Natural killer cell (primary cell): ENCODE measurements at regions not wholly inside any gene's neighbourhood (a gene's known extent, or its start where the extent isn't known, plus 50 kb on each side); places are given as distances from the start of the nearest gene placed in this dataset.

ENCODE experiments used
- ATAC-seq, 3 donors: fragments of 150-1000 bp in 2 of 3; fragments of 200-7000 bp in 1 of 3; cut with Tn5 transposase; 1 replicate in 1 of 3; 2 replicates in 2 of 3; pipeline ENCODE4 v1.10.0; 2021; ENCODE audit warnings: mild to moderate bottlenecking in 2 of 3, moderate library complexity in 2 of 3
- DNase-seq, 2 donors: peaks; one replicate each; pipeline versions ENCODE4 v3.0.0 to v3.0.0-alpha.2; 2013 to 2021; ENCODE audit warnings: mixed read lengths in 1 of 2
- H3K27ac ChIP-seq: one replicate; pipeline ENCODE4 v1.5.1; 2013; ENCODE audit warnings: mild to moderate bottlenecking, low read length
- H3K27me3 ChIP-seq: one replicate; pipeline ENCODE4 v1.6.1; 2013; ENCODE audit warnings: low read length; ENCODE audit not compliant: control insufficient read depth, insufficient read depth
- H3K36me3 ChIP-seq: one replicate; pipeline ENCODE4 v1.6.1; 2013; ENCODE audit warnings: low read length; ENCODE audit not compliant: control insufficient read depth, insufficient read depth
- H3K4me1 ChIP-seq: one replicate; pipeline ENCODE4 v1.6.1; 2013; ENCODE audit warnings: low read length; ENCODE audit not compliant: control insufficient read depth, insufficient read depth
- H3K4me3 ChIP-seq: one replicate; pipeline ENCODE4 v1.5.1; 2013; ENCODE audit warnings: low read length
- H3K9me3 ChIP-seq: one replicate; pipeline ENCODE4 v1.6.1; 2013; ENCODE audit warnings: low read length; ENCODE audit not compliant: control insufficient read depth, insufficient read depth
- H3K27ac Mint-ChIP-seq, 2 donors: one replicate each; pipeline ENCODE4 v1.8.0; 2022; ENCODE audit warnings: mild to moderate bottlenecking in 2 of 2, mixed read lengths in 2 of 2, moderate library complexity in 1 of 2
- H3K27me3 Mint-ChIP-seq, 2 donors: one replicate each; pipeline ENCODE4 v1.8.0; 2022; ENCODE audit warnings: low read depth in 2 of 2, mixed read lengths in 2 of 2
- H3K36me3 Mint-ChIP-seq: one replicate; pipeline ENCODE4 v1.8.0; 2022; ENCODE audit warnings: mixed read lengths
- H3K4me1 Mint-ChIP-seq, 2 donors: one replicate each; pipeline ENCODE4 v1.8.0; 2022; ENCODE audit warnings: mixed read lengths in 2 of 2
- H3K4me3 Mint-ChIP-seq: one replicate; pipeline ENCODE4 v1.8.0; 2022; ENCODE audit warnings: mild to moderate bottlenecking, moderate library complexity, mixed read lengths
- H3K9me3 Mint-ChIP-seq, 2 donors: one replicate each; pipeline ENCODE4 v1.8.0; 2022; ENCODE audit warnings: mixed read lengths in 2 of 2
- CTCF ChIP-seq: fragments of 200-600 bp; IDR thresholded peaks from one replicate; pipeline ENCODE4 v1.8.0; 2022; ENCODE audit warnings: antibody characterized with exemption
- WGBS: methylation state at CpG from one replicate; pipeline ENCODE4 v1.1.7; 2013; ENCODE audit warnings: missing lambda C conversion rate; ENCODE audit not compliant: insufficient coverage; 5-methylcytosine and 5-hydroxymethylcytosine counted together
- intact Hi-C: fragments of 100-400 bp; cut with micrococcal nuclease; formaldehyde crosslinking; loops from one replicate; pipeline ENCODE4 v1.14.2; 2022

DNA sequence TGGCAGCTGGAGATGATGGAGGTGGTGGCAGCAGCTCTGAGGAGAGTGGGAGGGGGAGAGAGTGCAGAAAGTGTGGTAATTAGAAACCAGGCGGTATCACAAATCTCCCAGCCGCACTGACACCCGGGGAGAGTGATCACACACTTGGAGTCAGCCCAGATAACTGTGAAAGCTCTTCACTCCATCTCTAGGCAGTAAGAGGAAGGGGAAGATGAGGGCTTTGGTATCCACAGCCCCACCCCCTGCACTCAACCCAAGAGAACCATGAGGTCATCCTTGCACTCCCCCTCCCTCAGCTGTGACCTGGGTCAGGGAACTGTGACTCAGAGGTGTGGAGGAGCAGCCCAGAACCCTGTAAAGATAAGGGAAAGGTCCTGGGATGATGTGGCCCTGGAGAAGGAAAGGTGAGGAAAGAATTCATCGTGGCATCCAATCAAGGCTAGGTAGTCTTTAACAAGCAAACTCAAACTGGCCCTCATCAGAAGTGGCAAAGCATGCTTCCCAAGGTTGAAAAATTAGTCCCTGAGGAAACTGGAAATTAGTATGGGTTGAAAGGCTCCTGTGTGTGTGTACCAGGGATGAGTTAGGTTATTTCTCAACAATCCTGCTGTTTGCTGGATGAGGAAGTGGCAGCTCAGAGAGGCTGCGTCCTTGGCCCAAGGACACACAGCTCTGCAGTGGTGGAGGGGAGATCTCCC, 111.0 kb upstream of the LHX5 start:
- DNase-seq (no peak), ATAC-seq (no peak)
- no peaks in the 10 kb centered on the region for H3K9me3 ChIP-seq
- no peak overlapping the region for H3K27ac Mint-ChIP-seq
- no peaks in the 10 kb centered on the region for H3K36me3 Mint-ChIP-seq
- no peaks in the 10 kb centered on the region for H3K4me1 ChIP-seq
- H3K27ac ChIP-seq = no peak overlapping the region
- H3K27me3 Mint-ChIP-seq = peaks cover 0 to 18% of the 10 kb centered on the region in 2 donors
- peaks cover 2 to 4% of the 10 kb centered on the region in 2 donors for H3K9me3 Mint-ChIP-seq
- no peaks in the 10 kb centered on the region for H3K36me3 ChIP-seq
- TF ChIP-seq CTCF = no peak
- no peaks in the 10 kb centered on the region for H3K4me1 Mint-ChIP-seq
- intact Hi-C loops = no loop called here
- H3K4me3 ChIP-seq = no peak overlapping the region
- WGBS = 80% methylated on average over 1 of the region's 5 CpGs
- H3K4me3 Mint-ChIP-seq = no peak overlapping the region
- no peaks in the 10 kb centered on the region for H3K27me3 ChIP-seq

GRCh38 chr12:113581342-113581741, 109.7 kb upstream of the LHX5 start:
- intact Hi-C loops = no loop called here
- no peak overlapping the region for H3K27ac ChIP-seq
- Mint-ChIP-seq H3K9me3 (peaks cover 2 to 4% of the 10 kb centered on the region in 2 donors), H3K4me1 (no peaks in the 10 kb centered on the region), H3K4me3 (no peak overlapping the region), H3K27ac (no peak overlapping the region), H3K36me3 (no peaks in the 10 kb centered on the region), H3K27me3 (peaks cover 0 to 16% of the 10 kb centered on the region in 2 donors)
- H3K9me3 ChIP-seq = no peaks in the 10 kb centered on the region
- no peaks in the 10 kb centered on the region for H3K27me3 ChIP-seq
- no peak for TF ChIP-seq CTCF
- ATAC-seq (no peak), DNase-seq (no peak)
- no peaks in the 10 kb centered on the region for H3K36me3 ChIP-seq
- no peaks in the 10 kb centered on the region for H3K4me1 ChIP-seq
- H3K4me3 ChIP-seq = no peak overlapping the region

DNA sequence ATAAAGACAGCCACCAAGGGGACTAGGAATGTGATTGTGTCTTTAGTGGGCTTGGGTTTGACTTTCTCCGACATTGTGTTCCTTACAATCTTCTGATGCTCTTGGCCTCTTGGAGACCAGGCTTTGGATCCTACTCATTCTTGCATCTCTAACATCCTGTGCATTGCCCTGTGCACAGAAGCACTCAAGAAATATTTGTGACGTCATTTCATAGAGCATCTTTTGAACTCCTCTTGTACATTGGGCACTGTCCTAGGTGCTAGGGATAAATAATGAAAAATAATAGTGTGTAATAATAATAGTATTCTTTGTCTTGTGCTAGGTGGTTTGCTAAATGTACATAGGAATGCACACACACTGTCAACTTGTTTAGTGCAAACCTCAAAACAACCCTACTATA, 108.8 kb upstream of the LHX5 start:
- Mint-ChIP-seq H3K4me3 (no peak overlapping the region), H3K27me3 (peaks cover 0 to 16% of the 10 kb centered on the region in 2 donors), H3K9me3 (peaks cover 2 to 4% of the 10 kb centered on the region in 2 donors), H3K36me3 (no peaks in the 10 kb centered on the region), H3K4me1 (no peaks in the 10 kb centered on the region), H3K27ac (no peak overlapping the region)
- Histone ChIP-seq H3K9me3 (no peaks in the 10 kb centered on the region), H3K27ac (no peak overlapping the region), H3K36me3 (no peaks in the 10 kb centered on the region), H3K4me1 (no peaks in the 10 kb centered on the region), H3K27me3 (no peaks in the 10 kb centered on the region), H3K4me3 (no peak overlapping the region)
- WGBS = 94% methylated on average over 2 of the region's 2 CpGs
- TF ChIP-seq CTCF = no peak
- DNase-seq (no peak), ATAC-seq (no peak)
- intact Hi-C loops = no loop called here
